ENCODE measurements at regions not wholly inside any gene's neighbourhood (a gene's known extent, or its start where the extent isn't known, plus 50 kb on each side); places are given as distances from the start of the nearest gene placed in this dataset.

GRCh38 chr1:233723387-233723786 lies 109.5 kb downstream of the KCNK1 start:
- TF ChIP-seq RAD21 (conservative IDR thresholded peaks at IDR 0.05 in 1 of 2, IDR thresholded peaks at IDR 0.05 in 1 of 2), result no peak
- no peak for TF ChIP-seq ZFP36 (IDR thresholded peaks at IDR 0.05; ENCODE audit: borderline replicate concordance, partially characterized antibody)
- TF ChIP-seq HMGXB4 (CRISPR knock-in tag; IDR thresholded peaks at IDR 0.05; ENCODE audit: borderline replicate concordance), result no peak
- no peak for TF ChIP-seq MAZ (IDR thresholded peaks at IDR 0.05; ENCODE audit: borderline replicate concordance, low read depth, low read length)
- TF ChIP-seq CTCF (IDR thresholded peaks at IDR 0.05), result no peak
- TF ChIP-seq EHMT2 (IDR thresholded peaks at IDR 0.05; ENCODE audit: low read depth), result no peak
- TF ChIP-seq POLR2A (IDR thresholded peaks at IDR 0.05; ENCODE audit: low read length), result no peak
- no peak for TF ChIP-seq RFX5 (IDR thresholded peaks at IDR 0.05)
- TF ChIP-seq MYC (IDR thresholded peaks at IDR 0.05; ENCODE audit: borderline replicate concordance, low read length), result no peak

Data from A549 (cell line).